Stimulated activated CD4-positive, alpha-beta T cell treated with anti-CD3 and anti-CD28 coated beads, Interleukin-12 subunit alpha, Interleukin-12 subunit beta, amount 100 ng/mL, for 48 hours (primary cell): ENCODE measurements at regions not wholly inside any gene's neighbourhood (a gene's known extent, or its start where the extent isn't known, plus 50 kb on each side); places are given as distances from the start of the nearest gene placed in this dataset.

Experiments used
- DNase-seq, 3 donors: peaks; one replicate each; pipeline ENCODE4 v3.0.0-alpha.2; 2020; ENCODE audit warnings: low read depth in 2 of 3, low spot score in 1 of 3

GRCh38 chr5:67720162-67720772 lies 495.3 kb upstream of the PIK3R1 start:
- no peak for DNase-seq

- no peak for DNase-seq
Observed at GRCh38 chr5:67702008-67702407, 505.4 kb upstream of the CD180 start.

GRCh38 chr5:67699560-67699959 lies 503.0 kb upstream of the CD180 start:
- DNase-seq, result no peak

GRCh38 chr5:67696446-67696845 lies 499.8 kb upstream of the CD180 start:
- DNase-seq, result no peak

GRCh38 chr5:67695369-67695768 lies 498.8 kb upstream of the CD180 start:
- DNase-seq, result no peak

- no peak for DNase-seq
Observed at GRCh38 chr5:67694810-67695191, 498.2 kb upstream of the CD180 start.

GRCh38 chr5:67693956-67694809 lies 497.6 kb upstream of the CD180 start:
- no peak for DNase-seq

- no peak for DNase-seq
Observed at GRCh38 chr5:67686746-67687145, 490.1 kb upstream of the CD180 start.

- no peak for DNase-seq
Observed at GRCh38 chr5:67681703-67682102, 485.1 kb upstream of the CD180 start.

GRCh38 chr5:67680099-67680498 lies 483.5 kb upstream of the CD180 start:
- no peak for DNase-seq

GRCh38 chr5:67679184-67679841 lies 482.7 kb upstream of the CD180 start:
- no peak for DNase-seq

GRCh38 chr5:67678594-67678993 lies 482.0 kb upstream of the CD180 start:
- DNase-seq, result no peak

- no peak for DNase-seq
Observed at GRCh38 chr5:67677422-67677970, 480.9 kb upstream of the CD180 start.

GRCh38 chr5:67676863-67677262 lies 480.3 kb upstream of the CD180 start:
- no peak for DNase-seq

- DNase-seq, result no peak
Observed at GRCh38 chr5:67674159-67674655, 477.6 kb upstream of the CD180 start.

GRCh38 chr5:67673618-67674017 lies 477.0 kb upstream of the CD180 start:
- DNase-seq, result no peak

- no peak for DNase-seq
Observed at GRCh38 chr5:67673180-67673579, 476.6 kb upstream of the CD180 start.

- DNase-seq, result no peak
Observed at GRCh38 chr5:67672636-67673035, 476.0 kb upstream of the CD180 start.

- DNase-seq, result no peak
Observed at GRCh38 chr5:67669916-67670315, 473.3 kb upstream of the CD180 start.

GRCh38 chr5:67660149-67660548 lies 463.6 kb upstream of the CD180 start:
- DNase-seq, result no peak

- DNase-seq, result no peak
Observed at GRCh38 chr5:67659288-67659687, 462.7 kb upstream of the CD180 start.

- no peak for DNase-seq
Observed at GRCh38 chr5:67657055-67657454, 460.5 kb upstream of the CD180 start.
